ENCODE measurements at regions not wholly inside any gene's neighbourhood (a gene's known extent, or its start where the extent isn't known, plus 50 kb on each side); places are given as distances from the start of the nearest gene placed in this dataset.

DNA sequence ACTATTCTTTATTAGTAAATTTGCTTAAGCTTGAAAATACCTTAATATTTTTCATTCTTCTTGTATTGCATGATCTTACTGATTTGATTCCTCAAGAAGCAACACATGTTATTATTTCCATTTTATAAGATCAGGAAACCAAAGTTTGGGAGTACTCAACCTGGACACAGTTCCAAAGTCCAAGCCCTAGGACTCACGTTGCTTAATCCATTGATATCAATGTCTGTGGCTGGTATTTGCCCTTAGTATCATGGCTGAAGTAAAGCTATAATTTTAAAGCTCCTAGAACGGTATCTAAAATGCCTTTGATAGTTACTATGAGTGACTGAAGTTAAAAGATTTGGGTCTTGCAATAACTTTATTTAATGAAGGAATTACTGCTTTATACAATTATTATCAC lies 1045.3 kb downstream of the TUSC7 start:
- no peaks in the 10 kb centered on the region for H3K27me3 ChIP-seq
- intact Hi-C loops (cut with DNase I; ENCODE audit: low total_unique reads) (no loop called here), in situ Hi-C loops (cut with MboI; ENCODE audit: low pct_ligation_motif_present in 1 of 4, low pct_unique_long_range_greater_than_20kb in 1 of 4, low sequenced_read_pairs in 3 of 4) (no loop called here)
- no peaks in the 10 kb centered on the region for H3K36me3 ChIP-seq
- DNase-seq = no peak
- no peak for TF ChIP-seq POLR2A (IDR thresholded peaks at IDR 0.05)
- H3K9me3 ChIP-seq = no peaks in the 10 kb centered on the region
- no peak overlapping the region for H3K4me3 ChIP-seq
- H3K27ac ChIP-seq = no peak overlapping the region
- no peaks in the 10 kb centered on the region for H3K4me1 ChIP-seq
- WGBS, 2 donors (ENCODE audit: low coverage in 1 of 2) = 17 to 44% methylated on average over 2 of the region's 2 CpGs

DNA sequence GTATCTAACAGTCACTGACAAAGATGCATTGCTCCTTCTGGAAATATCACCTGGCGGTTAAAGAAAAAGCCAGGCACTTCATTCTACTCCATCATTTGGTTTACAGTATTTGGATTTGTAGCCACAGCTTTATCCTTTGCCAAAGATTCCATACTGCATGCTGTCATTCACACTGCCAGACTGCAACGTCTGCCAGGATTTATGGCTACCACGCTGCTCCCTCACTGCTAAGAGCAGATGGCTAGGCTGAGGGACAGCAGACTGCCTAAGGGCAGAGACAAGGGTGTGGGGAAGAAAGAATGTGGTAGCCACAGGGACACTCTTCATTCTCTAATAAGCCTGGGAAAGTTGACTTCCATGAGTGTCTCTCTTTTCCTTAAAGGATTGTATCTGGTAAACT lies 1047.0 kb downstream of the TUSC7 start:
- Histone ChIP-seq H3K4me3 (no peak overlapping the region), H3K36me3 (no peaks in the 10 kb centered on the region), H3K27ac (no peak overlapping the region), H3K27me3 (no peaks in the 10 kb centered on the region), H3K9me3 (no peaks in the 10 kb centered on the region), H3K4me1 (no peaks in the 10 kb centered on the region)
- no peak for DNase-seq
- in situ Hi-C loops (cut with MboI; ENCODE audit: low pct_ligation_motif_present in 1 of 4, low pct_unique_long_range_greater_than_20kb in 1 of 4, low sequenced_read_pairs in 3 of 4) (no loop called here), intact Hi-C loops (cut with DNase I; ENCODE audit: low total_unique reads) (no loop called here)
- TF ChIP-seq POLR2A (IDR thresholded peaks at IDR 0.05) (no peak), EP300 (IDR thresholded peaks at IDR 0.05; ENCODE audit: low read depth) (no peak), POLR2AphosphoS5 (IDR thresholded peaks at IDR 0.05) (no peak)
- TF ChIP-seq, protein P1, sequence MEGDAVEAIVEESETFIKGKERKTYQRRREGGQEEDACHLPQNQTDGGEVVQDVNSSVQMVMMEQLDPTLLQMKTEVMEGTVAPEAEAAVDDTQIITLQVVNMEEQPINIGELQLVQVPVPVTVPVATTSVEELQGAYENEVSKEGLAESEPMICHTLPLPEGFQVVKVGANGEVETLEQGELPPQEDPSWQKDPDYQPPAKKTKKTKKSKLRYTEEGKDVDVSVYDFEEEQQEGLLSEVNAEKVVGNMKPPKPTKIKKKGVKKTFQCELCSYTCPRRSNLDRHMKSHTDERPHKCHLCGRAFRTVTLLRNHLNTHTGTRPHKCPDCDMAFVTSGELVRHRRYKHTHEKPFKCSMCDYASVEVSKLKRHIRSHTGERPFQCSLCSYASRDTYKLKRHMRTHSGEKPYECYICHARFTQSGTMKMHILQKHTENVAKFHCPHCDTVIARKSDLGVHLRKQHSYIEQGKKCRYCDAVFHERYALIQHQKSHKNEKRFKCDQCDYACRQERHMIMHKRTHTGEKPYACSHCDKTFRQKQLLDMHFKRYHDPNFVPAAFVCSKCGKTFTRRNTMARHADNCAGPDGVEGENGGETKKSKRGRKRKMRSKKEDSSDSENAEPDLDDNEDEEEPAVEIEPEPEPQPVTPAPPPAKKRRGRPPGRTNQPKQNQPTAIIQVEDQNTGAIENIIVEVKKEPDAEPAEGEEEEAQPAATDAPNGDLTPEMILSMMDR (IDR thresholded peaks at IDR 0.05) = no peak
- 35 to 46% methylated on average over 2 to 3 of the region's 3 CpGs for WGBS, 2 donors (ENCODE audit: low coverage in 1 of 2)

DNA sequence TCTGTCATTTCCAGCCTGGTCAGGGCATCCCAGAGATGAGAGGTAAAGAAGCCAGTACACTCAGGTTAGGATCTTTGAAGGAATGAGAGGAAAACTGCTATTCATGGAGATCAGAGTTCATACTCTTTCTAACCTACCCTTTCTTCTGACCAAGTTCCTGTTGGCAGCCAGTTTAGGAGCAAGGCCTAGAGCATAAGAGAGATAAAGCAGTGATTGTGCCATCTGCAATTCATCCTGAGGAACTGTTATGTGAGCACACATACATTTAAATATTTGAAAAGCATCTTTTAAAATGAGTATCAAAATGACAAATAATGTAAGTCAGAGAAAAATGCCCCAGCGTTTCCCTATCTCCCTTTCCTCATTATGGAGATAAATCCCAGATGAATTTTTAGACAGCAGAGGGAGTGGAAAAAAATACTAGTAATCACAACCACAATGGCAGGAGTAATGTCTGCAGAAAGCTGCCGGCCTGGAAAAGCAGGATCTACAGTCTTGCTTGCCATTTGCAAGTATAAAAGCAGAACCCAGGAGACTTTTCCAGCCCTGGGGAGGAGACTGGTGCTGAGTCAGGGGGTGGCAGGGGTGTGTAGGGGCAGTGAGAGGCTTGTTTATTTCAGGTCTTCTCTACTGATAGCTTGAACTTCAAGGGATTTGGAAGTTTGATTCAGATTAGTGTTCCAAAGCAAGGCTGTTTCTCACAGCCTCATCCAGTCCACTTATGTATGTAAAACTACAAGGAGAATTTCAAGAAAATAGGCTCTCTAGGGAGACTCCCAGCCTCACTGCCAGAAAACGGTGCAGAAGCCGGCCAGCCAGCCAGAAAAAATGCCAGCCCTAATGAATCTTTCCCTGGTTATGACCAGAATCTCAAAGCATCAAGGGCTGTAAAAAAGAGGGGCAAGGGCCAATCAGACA lies 1052.4 kb downstream of the TUSC7 start:
- WGBS, 2 donors (ENCODE audit: low coverage in 1 of 2) = 25 to 42% methylated on average over 2 to 4 of the region's 4 CpGs
- no peaks in the 10 kb centered on the region for H3K36me3 ChIP-seq
- no peaks in the 10 kb centered on the region for H3K27me3 ChIP-seq
- no peaks in the 10 kb centered on the region for H3K9me3 ChIP-seq
- intact Hi-C loops (cut with DNase I; ENCODE audit: low total_unique reads) (no loop called here), in situ Hi-C loops (cut with MboI; ENCODE audit: low pct_ligation_motif_present in 1 of 4, low pct_unique_long_range_greater_than_20kb in 1 of 4, low sequenced_read_pairs in 3 of 4) (no loop called here)
- H3K4me1 ChIP-seq = no peaks in the 10 kb centered on the region
- no peak for DNase-seq
- TF ChIP-seq EP300 (IDR thresholded peaks at IDR 0.05; ENCODE audit: low read depth) (no peak), POLR2AphosphoS5 (IDR thresholded peaks at IDR 0.05) (no peak), POLR2A (IDR thresholded peaks at IDR 0.05) (no peak)
- TF ChIP-seq, protein P1 (IDR thresholded peaks at IDR 0.05) = no peak
- no peak overlapping the region for H3K27ac ChIP-seq
- H3K4me3 ChIP-seq = no peak overlapping the region

DNA sequence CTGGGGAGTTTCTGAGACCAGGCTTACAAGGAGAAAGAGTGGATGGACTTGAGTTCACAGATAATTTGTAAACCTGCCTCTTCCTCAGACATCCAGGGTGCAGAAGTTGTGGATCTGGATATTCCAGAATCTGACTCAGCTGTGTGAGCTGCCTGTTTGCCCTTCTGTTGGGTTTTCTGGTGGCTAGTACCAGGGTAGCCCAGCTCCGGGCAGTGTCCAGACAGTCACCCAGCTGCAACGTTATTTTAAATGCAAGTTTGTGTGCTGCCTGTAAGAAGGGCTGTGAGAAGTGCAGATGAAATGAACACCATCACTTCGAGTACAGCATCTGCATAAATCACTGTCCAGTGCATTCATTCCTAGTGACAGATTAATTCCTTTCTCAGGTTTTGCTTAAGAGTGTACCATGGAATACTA lies 1053.0 kb downstream of the TUSC7 start:
- WGBS, 2 donors (ENCODE audit: low coverage in 1 of 2) = 30% methylated on average over 3 of the region's 3 CpGs; no CpG with 5 or more reads in 1 of the 2 donors

More for the DNA sequence above, 1053.0 kb downstream of the TUSC7 start:
- no peaks in the 10 kb centered on the region for H3K9me3 ChIP-seq
- intact Hi-C loops (cut with DNase I; ENCODE audit: low total_unique reads) = no loop called here
- no peaks in the 10 kb centered on the region for H3K27me3 ChIP-seq
- no peaks in the 10 kb centered on the region for H3K36me3 ChIP-seq
- no peak for DNase-seq
- H3K4me3 ChIP-seq = no peak overlapping the region
- no peaks in the 10 kb centered on the region for H3K4me1 ChIP-seq
- TF ChIP-seq, protein P1 (IDR thresholded peaks at IDR 0.05) = no peak
- TF ChIP-seq POLR2A (IDR thresholded peaks at IDR 0.05) (no peak), POLR2AphosphoS5 (IDR thresholded peaks at IDR 0.05) (no peak), EP300 (IDR thresholded peaks at IDR 0.05; ENCODE audit: low read depth) (no peak)
- no peak overlapping the region for H3K27ac ChIP-seq
- in situ Hi-C loops (cut with MboI; ENCODE audit: low pct_ligation_motif_present in 1 of 4, low pct_unique_long_range_greater_than_20kb in 1 of 4, low sequenced_read_pairs in 3 of 4) = no loop called here

All from transverse colon (tissue), 4 donors.